Activated naive CD8-positive, alpha-beta T cell (primary cell): ENCODE measurements at regions not wholly inside any gene's neighbourhood (a gene's known extent, or its start where the extent isn't known, plus 50 kb on each side); places are given as distances from the start of the nearest gene placed in this dataset.
"Not testable (repeated sequence)": the region's sequence is repeated elsewhere in the genome, so short reads cannot be mapped to it uniquely, and the experiment has no call there.

Experiments used
- H3K27ac Mint-ChIP-seq: one replicate; pipeline ENCODE4 v1.8.0; 2021; ENCODE audit warnings: mixed read lengths
- H3K27me3 Mint-ChIP-seq: one replicate; pipeline ENCODE4 v1.8.0; 2021; ENCODE audit warnings: mixed read lengths
- H3K36me3 Mint-ChIP-seq: one replicate; pipeline ENCODE4 v1.8.0; 2021; ENCODE audit warnings: mixed read lengths
- H3K4me1 Mint-ChIP-seq: one replicate; pipeline ENCODE4 v1.8.0; 2021; ENCODE audit warnings: low read depth, mixed read lengths
- H3K4me3 Mint-ChIP-seq: one replicate; pipeline ENCODE4 v1.8.0; 2021; ENCODE audit warnings: mild to moderate bottlenecking, mixed read lengths
- H3K9me3 Mint-ChIP-seq: one replicate; pipeline ENCODE4 v1.8.0; 2021; ENCODE audit warnings: low read depth, mixed read lengths

DNA sequence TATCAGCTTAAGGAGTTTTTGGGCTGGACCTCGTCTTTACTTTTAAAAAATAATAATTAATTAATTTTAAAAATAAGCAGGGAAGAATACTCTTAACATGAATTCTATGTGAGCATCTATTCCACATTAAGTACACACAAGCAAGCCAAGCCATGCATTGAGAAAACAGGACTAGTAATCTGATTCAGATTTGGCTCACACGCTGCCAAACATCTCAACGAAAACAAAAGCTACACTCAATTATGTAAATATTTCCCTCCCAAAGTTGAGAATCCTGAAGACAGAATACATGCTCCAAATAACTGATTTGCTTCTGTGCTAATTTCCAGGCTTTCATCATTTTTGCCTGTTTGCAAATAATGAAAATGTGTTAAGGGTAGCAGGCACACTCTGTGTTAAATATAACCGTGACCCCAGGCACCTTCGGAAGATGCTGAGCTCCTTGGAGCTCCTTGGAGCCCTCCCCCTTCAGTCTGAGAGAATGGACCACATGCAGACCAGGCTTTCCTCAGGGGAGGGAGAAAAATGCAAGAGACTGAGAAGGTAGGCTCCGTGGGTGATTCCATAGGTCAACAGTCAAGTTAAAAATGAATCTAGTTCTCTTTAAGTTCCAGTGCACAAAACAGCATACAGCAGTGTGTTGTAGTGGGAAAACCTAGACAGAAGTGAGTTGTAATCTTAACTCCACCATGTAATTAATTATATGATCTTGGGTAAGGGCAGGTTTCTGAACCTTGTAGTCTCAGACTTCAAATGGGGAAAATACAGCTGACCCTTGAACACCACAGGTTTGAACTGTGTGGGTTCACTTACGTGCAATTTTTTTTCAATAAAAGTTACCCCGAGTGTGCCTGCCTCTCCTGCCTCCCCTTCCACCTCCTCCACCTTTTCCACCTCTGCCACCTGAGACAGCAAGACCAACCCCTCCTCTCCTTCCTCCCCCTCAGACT lies 161.3 kb upstream of the RREB1 start:
- H3K36me3 Mint-ChIP-seq, result peaks cover 6% of the 10 kb centered on the region
- H3K27me3 Mint-ChIP-seq, result no peaks in the 10 kb centered on the region
- H3K9me3 Mint-ChIP-seq, result peaks cover 7% of the 10 kb centered on the region
- H3K4me3 Mint-ChIP-seq, result no peak overlapping the region
- H3K4me1 Mint-ChIP-seq, result peaks cover 15% of the 10 kb centered on the region
- no peak overlapping the region for H3K27ac Mint-ChIP-seq

DNA sequence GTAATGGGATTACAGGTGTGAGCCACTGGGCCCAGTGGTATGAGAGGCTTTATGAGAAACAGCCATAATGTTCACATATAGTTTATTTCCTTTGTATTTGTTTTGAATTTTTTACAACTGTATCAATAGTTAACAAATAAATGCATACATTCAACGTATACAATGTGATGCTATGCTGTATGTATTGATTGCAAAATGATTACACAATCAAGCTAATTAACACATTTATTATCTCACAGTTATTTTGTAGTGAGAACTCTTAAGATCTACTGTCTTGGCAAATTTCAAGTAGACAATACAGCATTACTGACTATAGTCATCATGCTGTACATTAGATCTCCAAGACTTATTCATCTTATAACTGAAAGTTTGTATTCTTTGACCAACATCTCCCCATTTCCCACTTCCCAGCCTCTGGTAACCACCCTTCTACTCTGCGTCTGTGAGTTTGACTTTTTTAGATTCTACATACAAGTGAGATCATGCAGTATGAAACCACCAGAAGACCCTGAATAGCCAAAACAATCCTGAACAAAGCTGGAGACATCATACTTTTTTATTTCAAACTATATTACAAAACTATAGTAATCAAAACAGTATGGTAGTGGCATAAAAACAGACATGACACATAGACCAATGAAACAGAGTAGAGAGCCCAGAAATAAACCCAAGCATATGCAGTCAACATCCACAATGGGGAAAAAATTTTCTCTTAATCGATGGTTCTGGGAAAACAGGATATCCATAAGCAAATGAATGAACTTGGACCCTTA lies 157.2 kb upstream of the RREB1 start:
- peaks cover 9% of the 10 kb centered on the region for H3K9me3 Mint-ChIP-seq
- H3K4me1 Mint-ChIP-seq, result no peaks in the 10 kb centered on the region
- no peaks in the 10 kb centered on the region for H3K27me3 Mint-ChIP-seq
- no peak overlapping the region for H3K4me3 Mint-ChIP-seq
- H3K36me3 Mint-ChIP-seq, result peaks cover 6% of the 10 kb centered on the region
- no peak overlapping the region for H3K27ac Mint-ChIP-seq

DNA sequence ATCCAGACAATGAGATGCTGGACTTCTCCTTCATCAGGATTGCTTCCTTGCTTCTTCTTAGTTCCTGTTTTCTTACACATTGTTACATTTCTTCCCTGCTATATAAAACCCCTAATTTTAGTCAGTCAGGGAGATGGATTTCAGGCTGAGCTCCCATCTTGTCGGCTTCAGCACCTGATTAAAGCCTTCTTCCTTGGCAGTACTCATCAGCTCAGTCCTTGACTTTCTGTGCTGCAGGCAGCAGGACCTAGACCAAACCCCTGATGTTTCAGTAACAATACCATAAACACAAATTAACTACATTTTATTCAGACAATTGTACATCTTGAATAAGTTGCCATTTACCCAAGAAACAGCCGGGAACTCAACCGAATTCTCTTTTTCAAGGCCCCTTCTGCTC lies 156.4 kb upstream of the RREB1 start:
- H3K9me3 Mint-ChIP-seq, result peaks cover 9% of the 10 kb centered on the region
- peaks cover 6% of the 10 kb centered on the region for H3K36me3 Mint-ChIP-seq
- no peaks in the 10 kb centered on the region for H3K27me3 Mint-ChIP-seq
- no peaks in the 10 kb centered on the region for H3K4me1 Mint-ChIP-seq
- H3K4me3 Mint-ChIP-seq, result no peak overlapping the region
- no peak overlapping the region for H3K27ac Mint-ChIP-seq

DNA sequence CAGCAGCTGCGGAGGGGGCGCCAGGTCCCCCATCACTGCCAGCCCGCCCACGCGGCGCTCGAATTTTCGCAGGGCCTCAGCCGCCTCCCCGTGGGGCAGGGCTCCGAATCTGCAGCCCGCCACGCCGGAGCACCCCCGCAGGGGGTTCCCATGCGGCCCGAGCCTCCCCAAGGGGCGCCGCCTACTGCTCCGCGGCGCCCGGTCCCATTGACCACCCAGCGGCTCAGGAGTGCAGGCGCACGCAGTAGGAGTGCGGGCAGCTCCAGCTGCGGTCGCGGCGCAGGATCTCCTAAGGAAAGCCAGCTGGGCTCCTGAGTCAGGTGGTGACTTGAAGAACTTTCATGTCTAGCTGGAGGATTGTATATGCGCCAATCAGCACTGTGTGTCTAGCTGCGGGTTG lies 155.3 kb upstream of the RREB1 start:
- H3K27me3 Mint-ChIP-seq, result peaks cover 2% of the 10 kb centered on the region
- peaks cover 9% of the 10 kb centered on the region for H3K9me3 Mint-ChIP-seq
- H3K4me3 Mint-ChIP-seq, result no peak overlapping the region
- no peak overlapping the region for H3K27ac Mint-ChIP-seq
- peaks cover 9% of the 10 kb centered on the region for H3K36me3 Mint-ChIP-seq
- no peaks in the 10 kb centered on the region for H3K4me1 Mint-ChIP-seq

DNA sequence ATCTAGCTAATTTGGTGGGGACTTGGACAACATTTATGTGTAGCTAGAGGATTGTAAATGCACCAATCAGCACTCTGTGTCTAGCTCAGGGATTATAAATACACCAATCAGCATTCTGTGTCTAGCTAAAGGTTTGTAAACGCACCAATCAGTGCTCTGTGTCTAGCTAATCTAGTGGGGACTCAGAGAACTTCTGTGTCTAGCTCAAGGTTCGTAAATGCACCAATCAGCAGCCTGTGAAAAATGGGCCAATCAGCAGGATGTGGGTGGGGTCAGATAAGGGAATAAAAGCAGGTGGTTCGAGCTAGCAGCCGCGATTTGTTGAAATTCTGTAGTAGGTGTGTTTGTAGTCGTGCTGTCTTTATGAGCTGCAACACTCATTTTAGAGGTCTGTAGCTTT lies 154.8 kb upstream of the RREB1 start:
- not testable (repeated sequence) for H3K27me3 Mint-ChIP-seq, H3K36me3 Mint-ChIP-seq, H3K4me1 Mint-ChIP-seq, H3K27ac Mint-ChIP-seq, H3K9me3 Mint-ChIP-seq, H3K4me3 Mint-ChIP-seq

DNA sequence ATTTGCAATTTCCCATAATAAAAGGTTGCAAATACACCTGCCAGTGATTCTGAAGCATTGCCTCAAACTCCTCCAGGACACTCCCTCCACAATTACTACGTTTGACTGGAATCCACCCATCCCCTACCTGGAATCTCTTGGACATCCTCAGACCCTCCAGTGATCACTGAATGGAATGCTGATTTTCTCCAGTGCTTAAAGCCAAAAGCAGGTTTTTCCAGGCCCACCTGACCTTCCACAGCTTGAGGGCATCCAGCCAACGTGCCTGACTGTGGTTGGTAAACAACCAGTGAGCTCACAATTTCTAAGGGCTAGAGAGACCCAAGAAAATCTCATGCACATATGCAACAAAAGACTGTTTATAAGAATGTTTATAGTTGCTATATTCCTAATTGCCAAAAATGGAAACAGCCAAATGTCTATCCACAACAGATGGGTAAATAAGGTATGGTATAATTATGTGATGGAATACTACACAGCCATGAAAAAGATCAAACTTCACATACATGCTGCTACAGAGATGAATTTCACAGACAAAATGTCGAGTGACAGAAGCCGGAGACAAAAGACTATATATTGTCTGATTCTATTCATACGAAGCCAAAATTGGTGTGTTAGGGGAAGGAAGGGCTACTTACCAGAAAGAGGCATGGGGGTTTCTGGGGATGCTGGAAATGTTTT lies 147.1 kb upstream of the RREB1 start:
- Mint-ChIP-seq H3K4me1 (no peaks in the 10 kb centered on the region), H3K9me3 (no peaks in the 10 kb centered on the region), H3K27ac (no peak overlapping the region)

DNA sequence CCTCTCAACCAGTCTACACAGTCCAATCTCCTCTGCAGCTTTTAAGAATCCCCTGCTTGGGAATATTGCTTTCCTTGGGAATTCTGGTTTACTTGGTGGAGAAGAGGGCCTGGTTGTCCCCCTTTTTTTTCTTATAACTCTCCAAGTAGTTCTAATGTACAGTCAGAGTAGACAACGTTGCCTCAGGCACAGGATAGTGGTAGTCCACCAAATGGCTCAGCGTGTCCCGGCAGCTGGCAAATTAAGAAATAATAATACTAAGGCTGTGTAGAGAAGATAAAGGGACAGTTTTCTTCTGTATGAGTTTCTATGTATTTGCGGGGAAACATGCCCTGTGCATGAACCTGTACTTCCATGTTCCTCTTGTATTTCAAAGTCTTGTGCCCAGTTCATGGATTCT lies 145.7 kb upstream of the RREB1 start:
- no peaks in the 10 kb centered on the region for H3K4me1 Mint-ChIP-seq
- no peak overlapping the region for H3K27ac Mint-ChIP-seq
- H3K36me3 Mint-ChIP-seq, result no peaks in the 10 kb centered on the region
- H3K4me3 Mint-ChIP-seq, result no peak overlapping the region
- H3K9me3 Mint-ChIP-seq, result no peaks in the 10 kb centered on the region
- H3K27me3 Mint-ChIP-seq, result peaks cover 3% of the 10 kb centered on the region

More for the DNA sequence above, 147.1 kb upstream of the RREB1 start:
- H3K4me3 Mint-ChIP-seq, result no peak overlapping the region
- peaks cover 3% of the 10 kb centered on the region for H3K36me3 Mint-ChIP-seq
- H3K27me3 Mint-ChIP-seq, result peaks cover 5% of the 10 kb centered on the region

DNA sequence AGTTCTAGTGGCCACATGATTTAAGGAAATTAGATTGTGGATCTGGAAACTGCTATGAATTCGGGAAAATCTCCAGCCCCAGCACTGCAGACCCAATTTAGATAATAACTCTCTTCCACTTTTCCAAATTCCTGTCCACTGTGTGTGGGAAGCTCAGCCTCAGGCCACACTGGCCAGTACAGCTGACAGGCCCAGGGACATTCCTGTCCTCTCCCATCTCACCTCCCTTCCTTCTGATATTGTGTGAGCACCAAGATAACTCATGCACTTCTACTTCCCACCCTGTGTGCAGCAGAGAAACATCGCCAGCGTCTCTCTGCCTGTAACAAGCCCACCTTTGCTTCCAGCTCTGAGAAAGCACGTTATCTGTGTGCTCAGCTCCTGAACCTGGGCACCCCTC lies 145.1 kb upstream of the RREB1 start:
- H3K27me3 Mint-ChIP-seq, result peaks cover 3% of the 10 kb centered on the region
- H3K27ac Mint-ChIP-seq, result no peak overlapping the region
- no peaks in the 10 kb centered on the region for H3K4me1 Mint-ChIP-seq
- no peaks in the 10 kb centered on the region for H3K36me3 Mint-ChIP-seq
- H3K4me3 Mint-ChIP-seq, result no peak overlapping the region
- no peaks in the 10 kb centered on the region for H3K9me3 Mint-ChIP-seq

DNA sequence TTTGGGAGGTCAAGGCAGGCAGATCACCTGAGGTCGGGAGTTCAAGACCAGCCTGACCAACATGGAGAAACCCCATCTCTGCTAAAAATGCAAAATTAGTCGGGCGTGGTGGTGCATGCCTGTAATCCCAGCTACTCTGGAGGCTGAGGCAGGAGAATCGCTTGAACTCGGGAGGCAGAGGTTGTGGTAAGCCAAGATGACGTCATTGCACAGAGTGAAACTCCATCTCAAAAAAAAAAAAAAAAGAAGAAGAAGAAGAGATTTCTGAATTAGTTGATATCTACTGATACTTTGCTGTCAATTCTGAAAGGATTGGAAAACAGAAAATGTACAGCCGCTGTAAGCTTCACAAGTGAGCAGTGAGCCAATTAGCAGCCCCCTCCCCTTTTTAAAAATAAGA lies 144.4 kb upstream of the RREB1 start:
- not testable (repeated sequence) for H3K4me3 Mint-ChIP-seq, H3K27ac Mint-ChIP-seq, H3K9me3 Mint-ChIP-seq, H3K36me3 Mint-ChIP-seq, H3K4me1 Mint-ChIP-seq, H3K27me3 Mint-ChIP-seq

DNA sequence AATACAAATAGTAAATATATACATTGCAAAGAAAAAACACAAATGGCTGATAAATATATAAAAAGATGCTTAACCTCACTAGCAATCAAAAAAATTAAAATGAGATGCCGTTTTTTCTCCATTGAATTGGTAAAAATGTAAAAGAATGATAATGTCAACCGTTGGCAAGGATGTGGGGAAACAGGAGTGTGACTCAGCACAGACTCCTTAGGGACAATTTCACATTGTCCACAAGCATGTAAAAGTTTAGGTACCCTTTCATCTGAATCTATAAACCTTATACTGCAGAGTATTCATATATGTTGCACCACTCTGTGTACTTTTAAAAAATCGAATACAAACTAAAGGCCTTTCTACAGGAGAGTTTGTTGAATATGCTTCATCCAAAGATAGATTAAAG lies 143.1 kb upstream of the RREB1 start:
- no peaks in the 10 kb centered on the region for H3K9me3 Mint-ChIP-seq
- no peaks in the 10 kb centered on the region for H3K36me3 Mint-ChIP-seq
- H3K4me1 Mint-ChIP-seq, result no peaks in the 10 kb centered on the region
- no peak overlapping the region for H3K27ac Mint-ChIP-seq
- H3K4me3 Mint-ChIP-seq, result no peak overlapping the region
- H3K27me3 Mint-ChIP-seq, result peaks cover 3% of the 10 kb centered on the region

DNA sequence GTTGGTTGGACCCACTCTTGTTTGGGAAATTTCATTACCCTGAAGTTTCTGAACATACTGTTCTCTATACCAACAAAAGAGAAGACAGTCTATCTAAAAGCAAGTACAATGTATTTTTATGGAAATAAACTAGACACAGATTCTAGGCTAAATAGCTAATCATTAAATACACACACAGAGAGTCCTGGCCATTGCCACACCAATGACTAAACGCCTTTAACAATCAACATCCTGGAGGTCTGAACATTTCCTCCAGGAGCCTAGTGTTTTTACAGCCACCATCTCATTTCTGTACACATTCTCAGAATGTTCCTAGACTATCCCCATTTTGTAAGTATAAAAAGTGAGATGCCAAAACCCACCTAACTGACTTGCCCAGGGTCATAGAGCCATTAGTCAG lies 141.6 kb upstream of the RREB1 start:
- Mint-ChIP-seq H3K27ac (no peak overlapping the region), H3K36me3 (no peaks in the 10 kb centered on the region), H3K4me3 (no peak overlapping the region), H3K27me3 (peaks cover 3% of the 10 kb centered on the region), H3K9me3 (no peaks in the 10 kb centered on the region), H3K4me1 (no peaks in the 10 kb centered on the region)

DNA sequence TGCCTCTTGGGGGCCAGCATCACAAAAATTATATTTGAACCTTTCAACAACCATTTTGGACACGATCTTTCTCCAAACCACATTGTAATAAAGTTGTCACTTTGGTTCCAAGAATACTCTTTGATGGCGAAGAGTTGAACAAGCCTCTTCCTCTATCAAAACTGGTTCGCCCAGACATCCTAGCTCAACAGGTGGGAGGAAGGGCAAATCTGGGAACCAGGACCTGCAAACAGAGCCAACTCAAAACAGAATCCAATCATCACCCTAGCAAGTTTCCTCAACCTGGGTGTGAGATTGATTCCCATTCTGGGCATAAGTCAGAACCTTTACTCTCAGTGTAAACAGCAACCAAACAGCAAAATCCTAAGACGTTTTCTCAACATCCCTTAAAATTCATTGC lies 141.2 kb upstream of the RREB1 start:
- H3K4me1 Mint-ChIP-seq, result no peaks in the 10 kb centered on the region
- H3K9me3 Mint-ChIP-seq, result no peaks in the 10 kb centered on the region
- peaks cover 3% of the 10 kb centered on the region for H3K27me3 Mint-ChIP-seq
- no peak overlapping the region for H3K4me3 Mint-ChIP-seq
- no peak overlapping the region for H3K27ac Mint-ChIP-seq
- H3K36me3 Mint-ChIP-seq, result no peaks in the 10 kb centered on the region

DNA sequence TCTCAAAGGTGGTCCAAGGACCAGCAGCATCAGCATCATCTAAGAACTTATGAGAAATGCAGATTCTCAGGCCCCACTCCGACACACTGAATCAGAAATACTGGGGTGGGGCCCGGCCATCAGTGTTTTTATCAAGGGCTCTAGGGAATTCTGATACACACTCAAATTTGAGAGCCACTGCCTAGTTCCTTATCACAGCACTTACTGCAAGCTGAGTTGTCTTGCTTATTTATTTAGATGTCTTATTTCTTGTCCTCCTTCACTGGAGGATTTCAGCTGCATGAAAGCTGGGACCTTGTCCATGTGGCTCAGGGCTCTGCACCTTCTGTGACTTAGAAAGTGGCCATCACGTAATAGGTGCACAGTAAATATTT lies 139.4 kb upstream of the RREB1 start:
- Mint-ChIP-seq H3K9me3 (no peaks in the 10 kb centered on the region), H3K4me1 (no peaks in the 10 kb centered on the region), H3K27ac (no peak overlapping the region), H3K36me3 (no peaks in the 10 kb centered on the region), H3K4me3 (no peak overlapping the region), H3K27me3 (peaks cover 2% of the 10 kb centered on the region)

DNA sequence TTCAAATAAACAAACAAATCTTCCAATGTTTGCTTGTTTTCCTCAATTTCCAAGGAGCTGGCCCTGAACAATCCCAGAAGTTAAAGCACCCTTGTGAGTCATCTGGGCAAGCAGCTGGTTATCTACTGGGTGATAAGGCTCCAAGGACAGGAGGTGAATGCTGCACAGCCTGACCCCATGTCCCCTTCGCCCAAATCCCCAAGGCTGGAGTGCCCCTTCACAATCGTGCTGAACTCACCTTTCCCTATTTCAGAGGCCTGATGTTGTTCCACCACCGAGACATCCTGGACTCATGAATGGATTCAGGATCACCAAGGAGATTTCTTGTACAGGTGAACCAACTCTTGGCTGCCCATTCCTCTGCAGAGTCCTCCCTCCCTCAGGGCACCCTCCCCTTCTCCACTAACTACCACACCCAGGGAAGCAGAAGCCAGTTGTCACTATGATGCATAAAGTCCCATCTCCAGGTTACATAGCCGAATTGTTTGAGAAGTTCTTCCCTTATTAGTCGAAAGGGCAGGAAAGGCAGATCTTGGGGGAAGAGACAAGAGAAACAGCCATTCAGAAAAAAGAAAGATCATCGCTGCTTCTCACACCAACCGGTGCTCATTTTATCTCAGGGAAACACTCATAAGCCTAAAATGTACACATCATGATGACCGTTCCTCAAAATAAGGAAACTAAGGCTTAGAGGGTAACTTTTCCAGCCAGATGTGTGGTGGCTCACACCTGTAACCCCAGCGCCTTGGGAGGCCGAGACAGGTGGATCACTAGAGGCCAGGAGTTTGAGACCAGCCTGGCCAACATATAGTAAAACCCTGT lies 138.8 kb upstream of the RREB1 start:
- no peak overlapping the region for H3K27ac Mint-ChIP-seq

More for the DNA sequence above, 138.8 kb upstream of the RREB1 start:
- Mint-ChIP-seq H3K9me3 (no peaks in the 10 kb centered on the region), H3K4me3 (no peak overlapping the region), H3K27me3 (peaks cover 2% of the 10 kb centered on the region), H3K4me1 (no peaks in the 10 kb centered on the region), H3K36me3 (no peaks in the 10 kb centered on the region)
